ENCODE measurements at regions not wholly inside any gene's neighbourhood (a gene's known extent, or its start where the extent isn't known, plus 50 kb on each side); places are given as distances from the start of the nearest gene placed in this dataset.
"Not testable (repeated sequence)": the region's sequence is repeated elsewhere in the genome, so short reads cannot be mapped to it uniquely, and the experiment has no call there.

- DNase-seq, result not testable (repeated sequence)
These were observed 526.0 kb downstream of the RMST start for GRCh38 chr12:97988588-97988987.

- no peak for DNase-seq
These were observed 525.9 kb upstream of the TMPO start for GRCh38 chr12:97989366-97989940.

GRCh38 chr12:97994746-97995484 is 520.5 kb upstream of the TMPO start:
- no peak for DNase-seq

- no peak for DNase-seq
These were observed 519.8 kb upstream of the TMPO start for GRCh38 chr12:97995559-97995958.

- no peak for DNase-seq
These were observed 514.0 kb upstream of the TMPO start for GRCh38 chr12:98001430-98001829.

GRCh38 chr12:98002887-98003493 is 512.4 kb upstream of the TMPO start:
- DNase-seq, result peak; percentile 23

- DNase-seq, result no peak
These were observed 507.4 kb upstream of the TMPO start for GRCh38 chr12:98007963-98008362.

- no peak for DNase-seq
These were observed 501.8 kb upstream of the TMPO start for GRCh38 chr12:98013560-98013959.

- DNase-seq, result no peak
These were observed 496.6 kb upstream of the TMPO start for GRCh38 chr12:98018836-98019235.

- DNase-seq, result no peak
These were observed 495.0 kb upstream of the TMPO start for GRCh38 chr12:98020376-98020775.

GRCh38 chr12:98022961-98023360 is 492.4 kb upstream of the TMPO start:
- DNase-seq, result no peak

- no peak for DNase-seq
These were observed 477.8 kb upstream of the TMPO start for GRCh38 chr12:98037401-98038140.

- DNase-seq, result no peak
These were observed 472.7 kb upstream of the TMPO start for GRCh38 chr12:98042668-98043067.

GRCh38 chr12:98045395-98045794 is 470.0 kb upstream of the TMPO start:
- no peak for DNase-seq

- DNase-seq, result no peak
These were observed 467.1 kb upstream of the TMPO start for GRCh38 chr12:98048326-98048725.

- no peak for DNase-seq
These were observed 462.2 kb upstream of the TMPO start for GRCh38 chr12:98053202-98053601.

- DNase-seq, result no peak
These were observed 457.7 kb upstream of the TMPO start for GRCh38 chr12:98057701-98058100.

GRCh38 chr12:98058213-98058612 is 457.2 kb upstream of the TMPO start:
- no peak for DNase-seq

- no peak for DNase-seq
These were observed 456.6 kb upstream of the TMPO start for GRCh38 chr12:98058838-98059237.

- no peak for DNase-seq
These were observed 455.6 kb upstream of the TMPO start for GRCh38 chr12:98059659-98060343.

- DNase-seq, result no peak
These were observed 455.0 kb upstream of the TMPO start for GRCh38 chr12:98060411-98060810.

- no peak for DNase-seq
These were observed 452.7 kb upstream of the TMPO start for GRCh38 chr12:98062464-98063245.
